Lower leg skin (tissue), 4 donors: ENCODE measurements at regions not wholly inside any gene's neighbourhood (a gene's known extent, or its start where the extent isn't known, plus 50 kb on each side); places are given as distances from the start of the nearest gene placed in this dataset.

Experiments used
- DNase-seq, 2 donors: peaks; one replicate each; pipeline ENCODE4 v3.0.0-alpha.2; 2019; ENCODE audit warnings: low spot score in 2 of 2
- H3K4me3 ChIP-seq: fragments of 200-600 bp; sonication (generic); 2 replicates; pipeline ENCODE4 v1.5.1; 2017; ENCODE audit warnings: mild to moderate bottlenecking, low read depth; ENCODE audit not compliant: poor library complexity, severe bottlenecking
- POLR2A ChIP-seq, 2 donors: fragments of 450-650 bp; IDR thresholded peaks; one replicate each; pipeline ENCODE4 v1.6.1; 2016 to 2017; ENCODE audit warnings: antibody characterized with exemption in 2 of 2, mild to moderate bottlenecking in 1 of 2, moderate library complexity in 1 of 2
- WGBS, 2 donors: methylation state at CpG; one replicate each; pipeline ENCODE4 v1.1.5; 2018; 5-methylcytosine and 5-hydroxymethylcytosine counted together
- intact Hi-C: fragments of 100-400 bp; cut with DNase I; formaldehyde crosslinking; loops from one replicate; pipeline ENCODE4 v1.15.0; 2023; ENCODE audit warnings: low total_unique reads
- TF ChIP-seq, protein P1 (sequence below), 3 donors: fragments of 450-650 bp; IDR thresholded peaks; one replicate each; pipeline ENCODE4 v1.5.1; 2016; ENCODE audit warnings: antibody characterized with exemption in 3 of 3, mild to moderate bottlenecking in 3 of 3, moderate library complexity in 2 of 3

DNA sequence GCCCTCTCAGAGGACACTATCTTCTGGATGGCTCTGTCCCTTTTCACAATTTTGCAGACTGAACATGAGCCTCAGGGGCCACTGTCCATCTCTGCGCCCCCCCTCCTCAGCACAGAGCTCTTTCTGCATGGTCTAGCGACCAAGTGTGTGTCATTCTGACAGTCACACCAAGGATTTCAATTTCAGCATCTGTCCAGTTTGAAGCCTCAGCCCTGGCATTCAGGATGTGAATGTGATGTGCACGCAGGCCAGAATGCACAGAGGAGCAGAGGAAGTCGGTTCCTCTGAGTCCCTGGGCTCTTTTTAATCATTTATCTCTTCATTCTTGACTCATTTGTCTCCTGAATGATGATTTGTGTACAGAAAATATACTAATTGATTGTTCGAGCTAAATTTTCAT lies 102.0 kb upstream of the PWP1 start:
- TF ChIP-seq, protein P1, sequence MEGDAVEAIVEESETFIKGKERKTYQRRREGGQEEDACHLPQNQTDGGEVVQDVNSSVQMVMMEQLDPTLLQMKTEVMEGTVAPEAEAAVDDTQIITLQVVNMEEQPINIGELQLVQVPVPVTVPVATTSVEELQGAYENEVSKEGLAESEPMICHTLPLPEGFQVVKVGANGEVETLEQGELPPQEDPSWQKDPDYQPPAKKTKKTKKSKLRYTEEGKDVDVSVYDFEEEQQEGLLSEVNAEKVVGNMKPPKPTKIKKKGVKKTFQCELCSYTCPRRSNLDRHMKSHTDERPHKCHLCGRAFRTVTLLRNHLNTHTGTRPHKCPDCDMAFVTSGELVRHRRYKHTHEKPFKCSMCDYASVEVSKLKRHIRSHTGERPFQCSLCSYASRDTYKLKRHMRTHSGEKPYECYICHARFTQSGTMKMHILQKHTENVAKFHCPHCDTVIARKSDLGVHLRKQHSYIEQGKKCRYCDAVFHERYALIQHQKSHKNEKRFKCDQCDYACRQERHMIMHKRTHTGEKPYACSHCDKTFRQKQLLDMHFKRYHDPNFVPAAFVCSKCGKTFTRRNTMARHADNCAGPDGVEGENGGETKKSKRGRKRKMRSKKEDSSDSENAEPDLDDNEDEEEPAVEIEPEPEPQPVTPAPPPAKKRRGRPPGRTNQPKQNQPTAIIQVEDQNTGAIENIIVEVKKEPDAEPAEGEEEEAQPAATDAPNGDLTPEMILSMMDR (IDR thresholded peaks at IDR 0.05): no peak
- TF ChIP-seq POLR2A (IDR thresholded peaks at IDR 0.05): no peak
- DNase-seq: no peak
- intact Hi-C loops: no loop called here
- no peak overlapping the region for H3K4me3 ChIP-seq
- WGBS, 2 donors: 87 to 88% methylated on average over 5 of the region's 5 CpGs

DNA sequence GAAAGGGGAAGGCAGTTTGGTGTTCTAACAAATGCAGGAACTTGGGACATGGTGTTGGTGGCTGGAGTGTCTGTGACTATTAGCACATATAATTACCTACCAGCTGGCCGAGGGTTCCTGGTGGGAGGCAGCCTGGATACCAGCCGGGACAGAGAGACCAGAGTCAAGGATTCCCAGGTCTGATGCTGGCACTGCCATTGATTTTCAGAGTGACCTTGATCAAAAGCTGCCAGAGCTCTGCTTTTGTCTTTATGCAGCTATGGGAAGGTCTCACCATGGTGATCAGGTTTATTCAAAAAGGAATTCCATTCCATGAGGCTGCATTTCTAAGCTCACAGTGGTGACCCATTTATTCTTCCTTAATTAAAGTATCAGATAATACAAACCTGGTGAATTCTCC lies 101.0 kb upstream of the PWP1 start:
- DNase-seq: no peak
- no peak overlapping the region for H3K4me3 ChIP-seq
- intact Hi-C loops: no loop called here
- 86 to 92% methylated on average over 2 of the region's 2 CpGs for WGBS, 2 donors
- TF ChIP-seq POLR2A (IDR thresholded peaks at IDR 0.05): no peak
- TF ChIP-seq, protein P1 (IDR thresholded peaks at IDR 0.05): no peak

GRCh38 chr12:107586256-107586970 lies 99.2 kb upstream of the PWP1 start:
- intact Hi-C loops: no loop called here
- 92% methylated on average over 12 of the region's 12 CpGs for WGBS, 2 donors
- no peak for DNase-seq
- no peak overlapping the region for H3K4me3 ChIP-seq
- no peak for TF ChIP-seq POLR2A (IDR thresholded peaks at IDR 0.05)
- TF ChIP-seq, protein P1 (IDR thresholded peaks at IDR 0.05): no peak

DNA sequence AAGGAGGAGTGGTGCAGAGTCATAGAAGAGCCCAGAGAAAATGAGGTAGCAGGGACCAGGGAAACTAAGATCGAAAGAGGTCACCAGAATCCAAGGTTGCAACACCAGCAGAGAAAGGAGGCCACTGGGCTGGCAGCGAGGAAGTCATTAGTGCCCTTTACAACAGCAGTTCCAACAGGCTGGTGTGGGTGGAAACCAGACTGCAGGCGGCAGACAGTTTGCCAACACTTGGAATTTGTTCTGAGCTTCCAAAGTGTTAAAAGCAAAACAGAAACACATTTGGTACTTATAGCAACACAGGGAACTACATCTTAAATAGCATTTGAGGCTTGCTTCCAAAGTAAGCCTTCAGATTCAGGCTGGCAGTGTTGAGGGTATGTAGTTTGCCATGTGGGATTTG lies 95.2 kb upstream of the PWP1 start:
- TF ChIP-seq, protein P1 (IDR thresholded peaks at IDR 0.05): no peak
- TF ChIP-seq POLR2A (IDR thresholded peaks at IDR 0.05): no peak
- no peak overlapping the region for H3K4me3 ChIP-seq
- DNase-seq: no peak
- WGBS, 2 donors: 65 to 72% methylated on average over 3 of the region's 3 CpGs
- intact Hi-C loops: no loop called here

DNA sequence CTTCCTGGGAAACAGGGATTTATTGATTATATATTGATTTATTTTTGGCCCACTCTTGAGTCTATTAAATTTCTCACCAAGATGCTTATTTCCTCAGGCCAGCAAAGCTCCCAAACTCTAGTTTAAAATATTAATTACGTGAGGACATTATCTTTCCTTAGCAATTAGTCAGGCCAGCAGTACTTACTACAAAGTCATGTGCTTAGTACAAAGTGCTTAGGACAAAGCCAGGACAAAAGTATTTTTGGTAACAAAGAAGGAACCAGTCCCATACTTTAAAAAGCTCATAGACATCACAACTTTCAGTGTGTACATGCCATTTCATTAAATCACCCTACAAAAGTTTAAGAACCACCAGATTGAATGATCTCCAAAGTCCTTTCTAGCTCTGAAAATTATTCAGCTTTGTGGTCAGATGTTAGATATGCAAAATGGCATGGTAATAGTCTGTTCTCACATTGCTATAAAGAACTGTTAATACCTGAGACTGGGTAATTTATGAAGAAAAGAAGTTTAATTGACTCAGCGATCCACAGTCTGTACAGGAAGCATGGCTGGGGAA lies 94.7 kb upstream of the PWP1 start:
- 86 to 92% methylated on average over 2 of the region's 2 CpGs for WGBS, 2 donors
- intact Hi-C loops: no loop called here
- no peak overlapping the region for H3K4me3 ChIP-seq
- TF ChIP-seq, protein P1 (IDR thresholded peaks at IDR 0.05): no peak
- TF ChIP-seq POLR2A (IDR thresholded peaks at IDR 0.05): no peak
- DNase-seq: no peak
